Fibroblast of mammary gland (primary cell): ENCODE measurements at regions not wholly inside any gene's neighbourhood (a gene's known extent, or its start where the extent isn't known, plus 50 kb on each side); places are given as distances from the start of the nearest gene placed in this dataset.

Experiments
- DNase-seq: peaks from one replicate; pipeline ENCODE4 v3.0.0-alpha.2; 2010; ENCODE audit warnings: low read depth
- H3K4me3 ChIP-seq: 2 replicates; pipeline ENCODE4 v1.5.1; 2011; ENCODE audit warnings: low read depth, mild to moderate bottlenecking, low read length, moderate library complexity; ENCODE audit not compliant: control insufficient read depth
- CTCF ChIP-seq: conservative IDR thresholded peaks from 2 replicates; pipeline ENCODE4 v1.5.1; 2011; ENCODE audit warnings: low read depth, low read length, inconsistent platforms; ENCODE audit not compliant: control insufficient read depth, insufficient read depth

GRCh38 chr16:11471548-11471947 lies 115.2 kb downstream of the LITAF start:
- no peak overlapping the region for H3K4me3 ChIP-seq
- TF ChIP-seq CTCF: no peak
- DNase-seq: no peak

GRCh38 chr16:11472410-11472809 lies 114.3 kb downstream of the LITAF start:
- H3K4me3 ChIP-seq: no peak overlapping the region
- no peak for DNase-seq
- no peak for TF ChIP-seq CTCF

GRCh38 chr16:11472851-11473250 lies 113.9 kb downstream of the LITAF start:
- TF ChIP-seq CTCF: no peak
- DNase-seq: no peak
- H3K4me3 ChIP-seq: no peak overlapping the region

- DNase-seq: no peak
- no peak overlapping the region for H3K4me3 ChIP-seq
- TF ChIP-seq CTCF: no peak
These were observed 113.0 kb downstream of the LITAF start for GRCh38 chr16:11473728-11474127.

GRCh38 chr16:11474617-11475291 lies 112.0 kb downstream of the LITAF start:
- no peak overlapping the region for H3K4me3 ChIP-seq
- TF ChIP-seq CTCF: no peak
- DNase-seq: no peak

GRCh38 chr16:11475896-11476630 lies 110.7 kb downstream of the LITAF start:
- no peak for DNase-seq
- H3K4me3 ChIP-seq: no peak overlapping the region
- TF ChIP-seq CTCF: no peak
